K562 (cell line): ENCODE measurements at regions not wholly inside any gene's neighbourhood (a gene's known extent, or its start where the extent isn't known, plus 50 kb on each side); places are given as distances from the start of the nearest gene placed in this dataset.

Source experiments
- ATAC-seq: fragments of 200-7000 bp; cut with Tn5 transposase; 3 replicates; pipeline ENCODE4 v1.9.1; 2020; ENCODE audit warnings: moderate library complexity
- BruUV-seq: library from RNA; stranded (reverse); fragments of 400-500 nt; replicated peaks from 2 replicates; lab custom pipeline; 2021; lab: Mats Ljungman, UMichigan
- CTCF ChIA-PET: fragments of 300-600 bp; formaldehyde crosslinking; extraction: SDS; loops from one replicate; lab custom pipeline; 2021; ENCODE audit warnings: low intra/inter-chr PET ratio; lab: Yijun Ruan, JAX
- POLR2A ChIA-PET: fragments of 300-600, 350-650 bp; sonication (Branson Sonifier 250); formaldehyde crosslinking; extraction: SDS; loops from one replicate; lab custom pipeline; 2021; ENCODE audit warnings: antibody characterized with exemption, inconsistent platforms; lab: Yijun Ruan, JAX
- DNase-seq, 4 experiments: peaks; one replicate each; pipeline versions ENCODE4 v3.0.0 to v3.0.0-alpha.2; 2011 to 2018; ENCODE audit warnings: low spot score in 3 of 4, mixed read lengths in 3 of 4; ENCODE audit errors: extremely low read depth in 1 of 4
- FAIRE-seq: peaks from 2 replicates; lab custom pipeline; 2011; peaks lifted over from hg19 to GRCh38; lab: Jason Lieb, UNC
- H2AFZ ChIP-seq: 2 replicates; pipeline ENCODE4 v1.6.0; 2011; ENCODE audit warnings: low read depth, low read length, control low read depth, inconsistent platforms
- H3K27ac ChIP-seq: fragments of 200-600 bp; 3 replicates; pipeline ENCODE4 v1.8.0; 2011; ENCODE audit warnings: low read depth, mild to moderate bottlenecking, control low read depth, inconsistent platforms, low read length, moderate library complexity, mixed read lengths; ENCODE audit errors: extremely low read depth
- H3K27me3 ChIP-seq, 2 experiments: fragments of 300-600 bp in 1 of 2; 2 replicates in 1 of 2; 3 replicates in 1 of 2; pipeline versions ENCODE4 v1.6.0 to v1.8.0; 2011; ENCODE audit warnings: inconsistent platforms in 2 of 2, low read length in 2 of 2, mild to moderate bottlenecking in 1 of 2, mixed read lengths in 1 of 2, moderate library complexity in 1 of 2; ENCODE audit not compliant: control insufficient read depth in 2 of 2, insufficient read depth in 2 of 2
- H3K36me3 ChIP-seq: fragments of 300-600 bp; 3 replicates; pipeline ENCODE4 v1.8.0; 2011; ENCODE audit warnings: mild to moderate bottlenecking, low read length, inconsistent platforms; ENCODE audit not compliant: control insufficient read depth, insufficient read depth
- H3K4me1 ChIP-seq, 2 experiments: fragments of 200-600 bp in 1 of 2; replicated peaks in 1 of 2; 2 replicates in 1 of 2; 3 replicates in 1 of 2; pipeline versions ENCODE4 v1.5.1 to v1.8.0; 2011; ENCODE audit warnings: inconsistent platforms in 2 of 2, low read length in 2 of 2, mild to moderate bottlenecking in 1 of 2, mixed read lengths in 1 of 2, moderate library complexity in 1 of 2; ENCODE audit not compliant: control insufficient read depth in 2 of 2, insufficient read depth in 2 of 2
- H3K4me2 ChIP-seq: 2 replicates; pipeline ENCODE4 v1.6.1; 2011; ENCODE audit warnings: low read length, control low read depth, inconsistent platforms, mixed read lengths; ENCODE audit not compliant: insufficient read depth
- H3K4me3 ChIP-seq: fragments of 200-600 bp; sonication (generic), shearing (Covaris generic); 2 replicates; pipeline ENCODE4 v1.5.1; 2016; ENCODE audit warnings: control low read depth, inconsistent platforms
- H3K79me2 ChIP-seq: fragments of 200-600 bp; 3 replicates; pipeline ENCODE4 v1.8.0; 2011; ENCODE audit warnings: low read length, inconsistent platforms; ENCODE audit not compliant: control insufficient read depth, insufficient read depth
- H3K9ac ChIP-seq, 2 experiments: 2 replicates each; pipeline versions ENCODE4 v1.6.0 to v1.6.1; 2011; ENCODE audit warnings: low read depth in 2 of 2, low read length in 2 of 2, control low read depth in 1 of 2, inconsistent platforms in 1 of 2, mild to moderate bottlenecking in 1 of 2, mixed read lengths in 1 of 2; ENCODE audit not compliant: insufficient read depth in 1 of 2
- H3K9me1 ChIP-seq: one replicate; pipeline ENCODE4 v1.6.0; 2011; ENCODE audit warnings: inconsistent platforms, mild to moderate bottlenecking, low read length, moderate library complexity; ENCODE audit not compliant: control insufficient read depth, insufficient read depth
- H3K9me3 ChIP-seq: replicated peaks from 2 replicates; pipeline ENCODE4 v1.5.1; 2011; ENCODE audit warnings: low read depth, low read length, inconsistent platforms; ENCODE audit not compliant: control insufficient read depth, insufficient read depth
- H4K20me1 ChIP-seq: replicated peaks from 2 replicates; pipeline ENCODE4 v1.6.1; 2011; ENCODE audit warnings: low read length, inconsistent platforms, mixed read lengths; ENCODE audit not compliant: control insufficient read depth, insufficient read depth
- CTCFL ChIP-seq: IDR thresholded peaks from 2 replicates; pipeline ENCODE4 v1.6.1; 2011; ENCODE audit warnings: borderline replicate concordance, low read depth, mild to moderate bottlenecking, moderate library complexity, low read length; ENCODE audit not compliant: insufficient read depth, poor library complexity, severe bottlenecking
- IRF9 ChIP-seq: fragments of 450-650 bp; IDR thresholded peaks from 2 replicates; pipeline ENCODE4 v1.6.1; 2016; ENCODE audit warnings: missing biosample characterization, missing genetic modification characterization
- MAFF ChIP-seq: IDR thresholded peaks from 2 replicates; pipeline ENCODE4 v1.6.1; 2012; ENCODE audit warnings: low read length, improper control_type of control experiment
- THRB ChIP-seq: fragments of 450-650 bp; formaldehyde crosslinking; conservative IDR thresholded peaks from 2 replicates; pipeline ENCODE4 v1.4.0; 2022; ENCODE audit warnings: mild to moderate bottlenecking, missing genetic modification characterization
- ZNF316 ChIP-seq: fragments of 450-650 bp; IDR thresholded peaks from 2 replicates; pipeline ENCODE4 v1.6.1; 2016
- WGBS: fragments of 100-300 bp; shearing (Covaris generic); methylation state at CpG from one replicate; pipeline ENCODE4 v1.1.6; 2016; ENCODE audit warnings: low coverage, mixed read lengths; ENCODE audit not compliant: insufficient coverage; ENCODE audit errors: missing lambda C conversion rate; 5-methylcytosine and 5-hydroxymethylcytosine counted together
- in situ Hi-C: fragments of 300-500 bp; cut with MboI; formaldehyde crosslinking; loops from 4 replicates; pipeline ENCODE4 v1.15.0; 2018; ENCODE audit warnings: inconsistent platforms, mixed read lengths
- intact Hi-C: fragments of 100-400 bp; cut with micrococcal nuclease; formaldehyde crosslinking; loops from 2 replicates; pipeline ENCODE4 v1.14.2; 2022
- TF ChIP-seq, protein P1 (sequence below): fragments of 450-650 bp; IDR thresholded peaks from 2 replicates; pipeline ENCODE4 v1.6.1; 2016; ENCODE audit warnings: antibody characterized with exemption

DNA sequence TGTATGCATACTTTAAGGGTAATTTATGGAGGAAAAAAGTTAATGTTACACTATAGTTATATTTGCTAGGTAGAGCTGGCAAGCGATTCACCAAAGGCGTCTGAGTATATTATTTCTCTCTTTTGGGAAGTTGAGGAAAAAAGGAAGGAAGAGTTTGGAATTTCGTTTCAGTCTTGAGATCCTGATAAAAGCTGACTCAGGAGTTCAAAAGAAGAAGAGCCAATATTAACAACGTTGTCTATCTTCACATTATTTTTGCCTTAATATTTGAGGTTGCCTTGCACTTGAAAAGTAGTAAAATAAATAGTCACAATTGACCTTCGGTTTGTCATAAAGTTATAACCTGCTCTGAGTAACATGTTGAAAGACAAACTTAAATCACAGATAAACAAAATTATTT, 888.6 kb downstream of the KCNJ2 start:
- no peak for ATAC-seq
- Histone ChIP-seq H4K20me1 (no peaks in the 10 kb centered on the region), H3K9ac (no peak overlapping the region), H3K79me2 (no peaks in the 10 kb centered on the region), H3K9me3 (no peaks in the 10 kb centered on the region), H3K4me3 (no peak overlapping the region)
- no peak for DNase-seq
- BruUV-seq = no TSS peak
- 0% methylated on average over 5 of the region's 5 CpGs for WGBS
- in situ Hi-C loops = no loop called here
- FAIRE-seq = no peak
- TF ChIP-seq THRB (CRISPR knock-in tag) = no peak
- peak; percentile 20; the same call in 1 of the 2 replicates for TF ChIP-seq ZNF316
- peak; percentile 42 for TF ChIP-seq MAFF
- TF ChIP-seq IRF9 (tag) = no peak
- no peak for TF ChIP-seq CTCFL
- TF ChIP-seq, protein P1, sequence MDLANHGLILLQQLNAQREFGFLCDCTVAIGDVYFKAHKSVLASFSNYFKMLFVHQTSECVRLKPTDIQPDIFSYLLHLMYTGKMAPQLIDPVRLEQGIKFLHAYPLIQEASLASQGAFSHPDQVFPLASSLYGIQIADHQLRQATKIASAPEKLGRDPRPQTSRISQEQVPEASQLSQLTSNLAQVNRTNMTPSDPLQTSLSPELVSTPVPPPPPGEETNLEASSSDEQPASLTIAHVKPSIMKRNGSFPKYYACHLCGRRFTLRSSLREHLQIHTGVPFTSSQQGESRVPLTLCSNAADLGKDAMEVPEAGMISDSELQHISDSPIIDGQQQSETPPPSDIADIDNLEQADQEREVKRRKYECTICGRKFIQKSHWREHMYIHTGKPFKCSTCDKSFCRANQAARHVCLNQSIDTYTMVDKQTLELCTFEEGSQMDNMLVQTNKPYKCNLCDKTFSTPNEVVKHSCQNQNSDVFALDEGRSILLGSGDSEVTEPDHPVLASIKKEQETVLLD = no peak
- TF ChIP-seq, all 486 proteins: peak for 2
- Histone ChIP-seq H3K4me1 (no peaks in the 10 kb centered on the region), H3K36me3 (no peaks in the 10 kb centered on the region), H3K4me2 (no peak overlapping the region), H3K27ac (no peak overlapping the region), H3K9me1 (no peaks in the 10 kb centered on the region), H3K27me3 (no peaks in the 10 kb centered on the region), H2AFZ (no peak overlapping the region)
- intact Hi-C loops = no loop called here
- ChIA-PET CTCF (no interaction called here), POLR2A (no interaction called here)
